HG02588 (cell line): ENCODE measurements at regions not wholly inside any gene's neighbourhood (a gene's known extent, or its start where the extent isn't known, plus 50 kb on each side); places are given as distances from the start of the nearest gene placed in this dataset.

Experiments used
- ATAC-seq: cut with Tn5 transposase; IDR thresholded peaks from one replicate; pipeline ENCODE4 v1.9.1; 2021; ENCODE audit warnings: mild to moderate bottlenecking, moderate library complexity; ENCODE audit not compliant: unreplicated experiment

DNA sequence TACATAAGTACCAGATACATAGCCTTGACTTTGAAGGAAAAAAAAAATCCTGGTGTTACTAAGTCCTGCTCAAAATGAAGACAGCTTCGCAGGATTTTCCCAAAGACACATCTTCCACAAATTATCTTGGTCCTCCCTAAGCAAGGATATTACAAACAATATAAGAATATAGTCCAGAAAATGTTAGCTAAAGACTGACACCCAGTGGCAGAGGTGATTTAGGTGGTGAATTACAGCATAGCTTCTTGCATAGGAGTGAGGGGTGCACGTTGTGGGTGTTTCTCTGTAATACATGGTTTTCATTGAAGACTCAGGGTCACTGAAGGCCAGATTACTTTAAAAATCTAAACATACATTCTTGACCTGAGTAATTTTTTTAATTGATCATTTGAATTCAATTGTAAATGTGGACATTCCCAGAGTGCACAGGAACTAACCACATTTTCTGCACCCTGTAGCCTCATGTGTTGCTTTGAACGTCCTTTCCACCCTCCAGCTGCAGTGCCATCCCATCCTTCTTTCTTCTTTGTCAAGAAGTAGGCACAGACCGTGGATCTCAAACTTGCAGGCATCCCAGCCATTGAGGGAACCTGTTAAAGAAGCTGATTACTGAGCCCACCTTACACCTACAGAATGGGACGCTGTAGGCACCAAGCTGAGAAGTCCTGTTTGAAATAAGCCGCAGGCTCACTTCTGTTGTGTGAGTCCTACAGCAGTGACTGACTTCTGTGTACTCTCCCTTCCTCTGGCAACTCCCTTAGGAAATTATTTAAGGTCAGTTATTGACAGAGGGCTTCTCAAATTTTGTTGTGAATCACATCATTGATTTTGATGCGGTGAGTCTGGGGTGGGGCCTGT is 102.6 kb downstream of the PERP start:
- no peak for ATAC-seq

DNA sequence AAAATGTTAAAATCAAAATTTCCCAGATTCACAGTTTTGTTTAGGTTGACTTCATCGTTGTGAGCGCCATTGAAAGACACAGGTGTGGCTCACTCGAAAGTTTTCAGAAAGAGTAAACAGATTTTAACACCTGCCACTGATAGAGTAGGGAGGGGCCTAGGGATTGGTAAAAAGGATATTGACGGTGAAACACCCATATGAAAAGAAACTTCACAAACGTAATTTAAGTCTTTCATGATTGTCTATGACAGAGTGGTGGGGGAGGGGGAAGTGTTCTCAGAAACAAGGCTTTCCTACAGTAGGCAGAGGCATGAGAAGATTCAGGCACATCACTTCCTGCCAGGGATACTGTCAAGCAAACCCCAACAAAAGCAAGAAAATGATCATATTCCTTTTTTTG is 101.4 kb downstream of the PERP start:
- ATAC-seq: no peak

DNA sequence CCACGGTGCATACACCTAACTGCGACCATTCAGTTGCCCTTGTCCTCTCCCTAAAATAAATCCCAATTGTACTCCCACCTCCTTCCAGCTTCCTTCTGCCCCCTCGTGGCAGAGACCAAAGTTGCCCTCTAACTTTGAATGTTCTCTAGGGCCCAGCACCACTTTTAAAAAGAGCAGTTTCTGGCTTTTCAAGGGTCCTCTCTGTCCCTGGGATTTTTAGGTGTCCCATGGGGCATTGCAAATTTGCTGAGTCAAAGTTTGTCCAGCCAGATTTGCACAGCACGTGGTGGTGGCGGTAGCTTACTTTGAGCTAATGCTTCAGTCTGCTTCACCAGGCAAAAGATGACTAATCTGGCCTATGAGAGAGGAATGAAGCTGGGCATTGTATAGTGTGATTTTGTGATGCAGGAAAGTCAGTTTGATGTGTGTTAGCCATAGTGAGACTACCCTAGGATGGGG is 100.2 kb downstream of the PERP start:
- no peak for ATAC-seq

DNA sequence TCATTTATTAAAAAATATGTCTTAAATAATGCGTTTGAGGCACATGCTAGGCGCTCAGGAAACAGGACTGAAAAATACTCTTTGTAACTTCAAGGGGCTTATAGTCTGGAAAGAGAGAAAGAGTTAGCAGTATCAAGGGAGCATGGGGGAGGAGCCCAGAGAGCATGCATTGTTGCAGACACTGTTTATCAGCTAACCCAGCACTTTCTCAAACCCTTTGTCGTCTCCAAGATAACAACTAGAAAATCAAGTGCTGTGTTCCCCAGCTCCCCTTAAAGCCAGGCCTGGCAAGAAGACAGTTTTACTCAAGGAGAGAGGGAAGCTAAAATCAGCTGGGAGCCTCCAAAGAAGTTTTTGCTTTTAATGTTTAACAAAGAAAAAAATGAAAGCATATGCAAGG is 98.4 kb downstream of the PERP start:
- ATAC-seq: no peak

DNA sequence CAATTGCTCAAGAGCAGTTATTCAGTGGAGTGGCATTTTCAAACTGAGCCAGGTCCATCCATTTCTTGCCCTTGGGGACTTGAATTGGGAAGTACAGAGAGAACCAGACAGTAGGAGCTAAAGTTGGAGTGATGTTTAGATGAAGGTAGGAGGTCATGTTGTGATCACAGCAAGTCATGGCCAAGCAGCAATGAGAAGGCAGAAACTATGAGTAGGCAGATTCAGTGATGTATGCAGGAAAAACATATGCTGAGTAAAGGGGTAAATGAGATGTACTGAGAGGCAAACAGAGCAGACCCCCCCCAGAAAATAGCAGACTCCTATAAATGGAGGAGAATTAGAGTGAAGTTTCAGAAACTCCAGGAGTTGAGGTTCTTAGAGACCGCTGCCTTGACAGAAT is 95.8 kb downstream of the PERP start:
- ATAC-seq: no peak

DNA sequence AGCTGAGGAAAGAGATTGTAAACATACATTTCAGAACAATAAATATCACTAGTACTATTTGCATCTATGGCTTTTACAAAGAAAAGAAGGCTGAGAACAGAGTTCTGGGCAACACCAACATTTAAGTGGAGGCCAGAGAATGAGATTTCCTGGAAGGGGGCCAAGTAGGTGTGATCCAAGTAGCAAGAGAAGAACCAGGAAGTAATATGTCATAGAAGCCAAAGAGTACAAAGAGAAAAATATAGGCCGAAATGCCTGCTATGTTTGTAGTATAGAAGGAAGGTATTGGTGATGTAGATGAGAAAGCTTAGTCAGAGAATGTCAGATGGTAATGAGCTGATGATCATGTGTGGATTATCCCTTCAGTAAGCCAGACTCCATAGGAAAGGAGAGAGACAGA is 94.5 kb downstream of the PERP start:
- no peak for ATAC-seq

DNA sequence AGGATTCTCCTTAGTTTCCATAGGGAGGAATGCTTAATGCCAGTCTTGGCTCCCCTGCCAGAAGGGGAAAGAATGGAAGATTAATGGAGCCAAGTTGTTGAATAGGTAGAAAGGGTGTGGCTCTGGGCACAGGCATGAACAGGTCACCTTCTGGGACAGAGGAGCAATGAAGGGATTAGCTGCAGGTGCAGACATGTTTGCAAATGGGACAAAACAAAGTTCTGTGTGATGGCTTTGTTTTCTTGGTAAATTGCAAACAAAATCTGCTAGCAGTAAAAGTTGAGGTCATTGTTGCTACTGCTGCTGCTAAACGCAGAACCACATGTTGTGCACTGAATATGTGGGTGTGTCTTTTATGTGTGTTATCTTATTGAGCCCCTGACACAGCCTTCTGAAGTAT is 93.3 kb downstream of the PERP start:
- ATAC-seq: no peak

DNA sequence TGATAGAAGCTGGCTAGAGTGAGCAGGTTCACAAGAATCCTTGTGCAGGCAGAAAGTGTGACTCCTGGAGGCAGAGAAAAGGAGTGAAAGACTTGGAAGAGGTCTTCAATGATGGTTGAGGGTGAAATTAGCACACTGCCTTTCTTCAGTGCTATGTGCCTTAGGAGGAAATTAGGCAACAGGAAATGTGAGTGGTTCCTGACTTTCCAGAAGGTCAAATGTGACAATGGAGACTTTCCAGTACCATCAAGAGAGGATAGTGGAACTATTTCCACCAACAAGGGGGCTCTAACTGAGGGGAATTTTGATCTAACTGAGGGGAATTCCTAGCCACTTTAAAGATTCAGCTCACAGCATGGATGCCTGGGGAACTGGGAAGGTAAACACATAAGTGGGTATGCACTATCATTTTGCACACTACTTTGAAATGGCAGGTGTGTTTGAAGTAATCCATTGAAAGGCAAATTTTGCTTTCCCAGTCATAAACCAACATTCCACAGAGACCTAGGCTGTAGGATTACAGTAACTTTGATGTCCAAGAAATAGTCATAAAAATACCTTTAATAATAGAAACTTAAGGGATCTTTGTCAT is 90.0 kb downstream of the PERP start:
- no peak for ATAC-seq

DNA sequence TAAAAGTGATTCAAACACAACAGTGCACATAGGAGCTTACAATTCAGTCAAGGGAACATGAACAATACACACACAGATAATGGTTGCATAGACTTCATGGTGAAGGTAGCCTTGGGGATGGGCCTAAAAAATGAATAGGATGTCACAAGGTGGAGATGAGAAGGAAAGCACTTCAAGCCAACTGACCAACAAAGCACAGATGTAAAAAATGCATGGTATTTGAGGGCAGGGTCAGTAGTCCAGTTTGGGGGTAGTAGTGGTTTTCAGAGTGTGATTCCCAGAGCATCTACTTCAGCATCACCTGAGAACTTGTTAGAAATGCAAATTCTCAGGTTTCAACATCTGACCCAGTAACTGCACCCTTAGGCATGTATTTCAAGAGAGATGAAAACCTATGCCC is 88.9 kb downstream of the PERP start:
- ATAC-seq: no peak

DNA sequence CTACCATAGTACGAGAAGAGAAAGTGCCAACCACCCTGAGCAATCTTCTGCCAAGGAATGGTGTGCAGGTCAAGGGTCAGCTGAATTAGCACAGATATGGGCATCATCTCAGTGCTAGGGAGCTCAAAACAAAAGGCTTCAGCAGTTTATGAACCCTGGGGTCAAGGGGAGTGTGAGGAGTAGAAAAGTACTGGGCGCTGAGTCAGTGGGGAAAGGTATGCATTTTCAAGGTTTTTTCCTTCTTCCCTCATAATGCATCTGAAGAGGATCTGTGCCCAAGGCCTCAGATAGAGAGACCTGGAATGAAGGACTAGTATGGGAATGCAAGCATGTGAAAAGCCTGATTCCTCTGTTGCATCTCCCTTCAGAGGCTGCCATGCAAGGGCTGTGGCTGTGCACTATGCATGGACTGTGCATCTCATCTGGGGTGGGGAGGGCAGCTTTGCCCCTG is 81.7 kb downstream of the PERP start:
- no peak for ATAC-seq

DNA sequence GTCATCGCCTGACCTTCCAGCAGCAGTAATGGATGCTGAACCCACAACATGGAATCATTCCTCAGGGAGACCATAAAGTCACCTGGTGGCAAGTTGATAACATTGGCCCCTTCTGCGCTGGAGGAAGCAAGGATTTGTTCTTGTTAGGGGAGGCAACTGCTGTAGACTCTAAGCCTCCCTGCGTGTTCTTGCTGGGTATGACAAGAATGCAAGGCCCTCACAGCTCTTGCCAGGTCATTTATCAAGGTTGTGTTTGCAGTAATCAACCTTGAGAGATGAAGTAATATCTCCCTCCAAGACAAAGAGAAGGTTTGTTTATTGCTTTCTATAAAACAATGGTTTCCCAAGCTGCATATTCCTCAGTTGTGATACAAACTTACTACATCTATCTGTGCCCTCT is 80.9 kb downstream of the PERP start:
- no peak for ATAC-seq

DNA sequence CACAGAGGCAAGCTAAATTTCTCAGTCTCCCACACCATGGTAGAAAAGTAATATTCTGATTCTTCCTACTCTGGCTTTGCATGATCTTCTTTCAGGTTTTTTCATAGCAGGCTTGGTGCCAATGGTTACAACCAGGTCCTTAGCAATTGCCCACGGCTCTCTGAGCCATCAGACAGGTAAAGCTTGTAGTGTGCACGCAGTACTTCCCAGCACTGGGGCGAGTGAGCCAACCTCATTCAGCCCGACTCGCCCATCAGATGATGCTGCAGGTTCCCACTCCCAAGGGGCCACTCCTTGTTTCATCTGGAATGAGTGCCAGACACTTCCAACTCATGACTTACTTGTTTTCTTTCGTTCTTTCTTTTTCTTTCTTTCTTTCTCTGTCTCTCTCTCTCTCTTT is 78.3 kb downstream of the PERP start:
- no peak for ATAC-seq

DNA sequence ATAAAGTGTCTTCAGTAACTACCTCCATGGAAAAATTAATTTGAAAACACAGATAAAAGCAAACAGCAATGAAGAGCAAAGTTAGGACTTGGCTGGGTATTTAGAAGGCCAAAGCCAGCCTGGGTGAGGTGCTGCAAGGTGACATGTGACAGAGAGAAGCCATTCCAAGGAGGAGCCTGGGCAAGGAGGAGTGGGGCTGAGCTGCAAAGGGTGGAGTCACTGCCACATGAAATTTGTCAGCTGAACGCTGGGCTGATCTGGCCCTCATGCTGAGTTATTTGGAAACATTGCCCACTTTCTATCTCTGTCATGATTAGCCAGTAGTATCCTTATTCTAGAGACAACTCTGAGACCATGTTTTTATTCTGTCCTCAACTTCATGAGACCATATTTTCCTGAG is 76.3 kb downstream of the PERP start:
- no peak for ATAC-seq

DNA sequence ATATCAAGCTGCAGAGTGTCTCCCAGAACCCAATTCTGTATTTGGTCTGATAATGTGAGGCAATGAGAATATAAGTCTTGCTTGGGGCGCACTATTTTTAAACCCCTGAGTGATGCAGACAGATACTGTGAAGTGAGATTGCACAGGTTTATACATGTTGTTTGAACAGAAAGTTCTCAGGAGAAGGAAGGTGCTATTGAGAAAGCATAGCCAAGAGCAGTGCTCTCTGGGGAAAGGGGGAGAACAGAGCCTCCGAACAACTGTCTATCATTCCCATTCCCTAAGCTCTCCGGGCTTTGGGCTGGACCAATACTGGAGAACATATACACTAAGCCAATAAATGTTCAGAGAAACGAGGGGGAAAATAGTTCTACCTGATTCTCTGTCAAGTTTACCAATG is 75.8 kb downstream of the PERP start:
- ATAC-seq: no peak

DNA sequence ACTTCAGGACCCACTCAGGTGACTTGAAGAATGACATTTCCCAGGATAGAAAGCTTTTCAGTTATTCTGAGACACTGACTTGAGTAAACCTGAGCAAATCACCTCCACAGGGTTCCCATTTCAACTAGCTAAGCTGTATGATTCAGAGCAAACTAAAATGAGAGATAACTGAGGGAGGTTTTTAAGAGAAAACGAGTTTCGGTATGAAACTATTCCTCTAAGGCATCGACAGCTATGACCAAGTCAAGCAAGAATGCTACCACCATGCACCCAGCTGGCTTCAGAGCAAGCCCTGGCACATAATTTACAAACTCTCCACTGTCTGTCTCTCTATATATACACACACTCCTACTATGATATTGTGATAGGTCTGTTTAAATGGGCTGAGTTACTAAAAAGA is 75.4 kb downstream of the PERP start:
- ATAC-seq: no peak

DNA sequence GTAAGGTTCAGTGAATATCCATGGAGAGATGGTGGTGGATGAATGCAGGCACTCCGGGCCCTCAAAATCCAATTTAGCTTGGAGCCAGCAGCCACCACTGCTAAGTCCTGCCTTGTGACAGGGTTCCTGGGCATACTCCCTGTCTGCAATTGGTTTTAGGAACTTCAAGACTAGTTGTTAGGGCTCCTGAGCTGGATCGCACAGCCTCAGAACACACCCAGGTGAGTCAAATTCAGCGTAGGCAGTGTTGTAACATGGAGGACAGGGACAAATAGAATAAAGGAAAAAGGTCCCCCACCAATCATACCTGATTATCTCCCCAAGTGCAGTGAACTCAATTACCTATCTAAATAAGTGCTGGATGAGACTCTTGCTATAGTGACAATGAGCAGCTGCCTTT is 74.6 kb downstream of the PERP start:
- ATAC-seq: no peak

DNA sequence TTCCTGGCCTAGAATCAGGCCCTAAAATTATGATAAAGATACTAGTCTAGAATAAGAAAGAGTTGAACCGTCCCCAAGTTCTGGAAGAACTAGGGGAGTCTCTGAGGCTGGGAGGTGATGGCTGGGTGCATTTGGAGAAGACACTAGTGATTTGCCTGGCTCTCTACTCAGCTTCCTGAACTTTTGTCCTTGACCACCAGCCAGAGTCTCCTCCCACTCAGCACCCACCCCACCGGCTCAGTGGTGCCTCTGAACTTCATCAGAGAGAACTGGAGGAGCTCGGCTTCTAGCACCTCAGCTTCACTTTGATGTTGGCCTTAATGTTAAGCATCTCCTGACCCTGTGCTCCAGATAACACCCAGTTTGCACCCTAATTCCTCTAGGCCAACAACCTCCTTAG is 73.0 kb downstream of the PERP start:
- no peak for ATAC-seq

DNA sequence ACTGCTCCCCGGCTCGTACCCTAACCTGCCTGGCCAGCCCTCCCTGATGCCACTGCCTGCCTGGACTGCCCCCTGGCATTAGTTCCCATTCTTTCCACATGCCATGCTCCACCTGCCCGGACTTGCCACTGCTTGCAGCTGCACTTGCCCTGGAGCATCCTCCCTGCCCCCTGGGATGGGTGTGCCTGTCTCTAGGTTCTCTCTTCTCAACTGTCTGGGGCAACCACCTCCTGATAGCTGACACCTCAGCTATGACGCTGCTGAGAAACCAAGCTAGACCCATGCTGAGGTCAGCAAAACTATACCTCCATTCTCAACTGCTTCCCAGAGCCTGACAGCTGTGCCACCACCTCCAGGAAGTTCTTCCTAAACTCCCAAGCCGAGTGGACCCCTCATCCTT is 72.1 kb downstream of the PERP start:
- ATAC-seq: no peak

DNA sequence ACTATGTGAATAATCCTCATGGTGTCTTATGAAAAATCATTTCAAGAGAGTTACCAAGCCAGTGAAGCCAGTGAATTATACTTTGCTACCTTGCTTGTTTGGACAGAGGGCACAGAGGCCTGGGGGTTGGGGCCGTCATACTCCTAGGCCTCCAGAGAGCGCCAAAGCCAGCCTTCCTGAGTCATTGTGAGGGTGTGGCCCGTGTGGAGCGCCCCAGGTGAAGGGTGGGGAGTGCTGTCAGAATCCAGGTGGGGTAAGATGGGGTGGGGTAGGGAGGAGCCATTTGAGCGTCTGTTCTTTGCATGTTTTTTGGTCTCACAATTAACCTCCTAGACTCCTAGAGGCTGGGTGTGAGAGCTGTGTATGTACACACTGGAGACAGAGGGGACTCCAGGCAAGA is 71.1 kb downstream of the PERP start:
- ATAC-seq: no peak

DNA sequence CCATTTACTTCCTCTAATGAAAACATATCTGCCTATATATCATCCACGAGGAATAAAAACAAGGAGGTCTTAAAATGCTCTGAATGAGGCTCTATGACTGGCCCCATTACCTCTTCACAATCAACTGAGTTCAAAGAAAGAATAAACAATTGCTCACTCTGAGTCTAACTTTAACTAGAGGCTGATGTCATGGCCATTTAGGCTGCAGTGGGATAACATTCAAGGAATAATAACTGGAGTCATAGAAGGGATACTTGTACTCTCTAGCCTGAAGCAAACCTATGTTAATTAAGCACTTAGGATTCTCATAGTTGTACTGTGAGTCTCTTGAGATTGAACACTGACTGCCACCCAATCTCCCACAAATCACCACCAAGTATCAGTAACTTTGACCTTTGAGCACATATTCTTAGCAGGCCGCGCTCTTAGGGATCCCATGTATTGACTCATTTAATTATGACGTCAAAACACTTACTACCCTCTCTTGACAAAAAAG is 70.2 kb downstream of the PERP start:
- ATAC-seq: no peak

DNA sequence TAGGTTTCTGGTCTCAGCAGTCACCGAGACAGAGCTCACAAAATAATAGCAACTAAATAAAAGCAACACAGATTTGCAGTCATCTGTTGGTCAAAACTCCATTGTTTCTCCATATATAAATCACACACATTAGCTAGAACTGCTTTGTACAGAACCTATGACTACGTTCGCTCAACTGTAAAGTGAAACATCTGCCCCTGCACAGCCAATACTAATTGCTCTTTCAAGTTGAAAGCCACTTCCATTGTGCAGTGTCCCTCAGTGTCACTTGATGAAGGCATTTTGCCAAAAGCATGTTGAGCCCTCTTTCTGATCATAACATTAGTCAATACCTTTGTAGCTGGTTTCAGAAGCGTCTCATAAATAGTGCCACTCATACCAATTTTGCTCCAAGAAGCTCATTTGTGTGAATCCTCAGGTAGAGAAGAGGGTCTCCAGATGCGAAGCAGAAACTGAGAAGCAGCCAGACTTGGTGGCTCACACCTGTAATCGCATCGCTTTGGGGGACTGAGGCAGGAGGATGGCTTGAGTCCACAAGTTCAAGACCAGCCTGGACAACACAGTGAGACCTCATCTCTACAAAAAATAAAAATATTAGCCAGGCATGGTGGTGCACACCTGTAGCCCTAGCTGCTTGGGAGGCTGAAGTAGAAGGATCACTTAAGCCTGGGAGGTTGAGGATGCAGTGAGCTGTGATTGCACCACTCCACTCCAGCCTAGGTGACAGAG is 68.9 kb downstream of the PERP start:
- no peak for ATAC-seq
